PC-3 (cell line): ENCODE measurements at regions not wholly inside any gene's neighbourhood (a gene's known extent, or its start where the extent isn't known, plus 50 kb on each side); places are given as distances from the start of the nearest gene placed in this dataset.
"Not testable (repeated sequence)": the region's sequence is repeated elsewhere in the genome, so short reads cannot be mapped to it uniquely, and the experiment has no call there.

Experiments
- ATAC-seq: fragments of 200-7000 bp; cut with Tn5 transposase; 2 replicates; pipeline ENCODE4 v1.9.1; 2020; ENCODE audit warnings: mild to moderate bottlenecking, moderate library complexity
- BruUV-seq: library from RNA; stranded (reverse); fragments of 400-500 nt; replicated peaks from 2 replicates; lab custom pipeline; 2021; lab: Mats Ljungman, UMichigan
- CTCF ChIA-PET: fragments of 300-600 bp; sonication (Branson Sonifier 250); formaldehyde crosslinking; loops from one replicate; lab custom pipeline; 2022; ENCODE audit warnings: antibody characterized with exemption; lab: Charles Lee
- POLR2A ChIA-PET: fragments of 300-600 bp; sonication (Branson Sonifier 250); formaldehyde crosslinking; loops from one replicate; lab custom pipeline; 2022; ENCODE audit warnings: antibody characterized with exemption; ENCODE audit not compliant: unreplicated experiment; lab: Charles Lee
- DNase-seq: peaks from one replicate; pipeline ENCODE4 v3.0.0-alpha.2; 2015
- H2AFZ ChIP-seq: fragments of 300-600 bp; sonication (generic); 2 replicates; pipeline ENCODE4 v1.6.0; 2016; ENCODE audit warnings: antibody characterized with exemption, low read length
- H3F3A ChIP-seq: fragments of 300-600 bp; sonication (generic); one replicate; pipeline ENCODE4 v1.6.0; 2017; ENCODE audit warnings: antibody characterized with exemption, low read length, control low read depth, mild to moderate bottlenecking; ENCODE audit not compliant: unreplicated experiment
- H3K27ac ChIP-seq: fragments of 300-600 bp; sonication (generic); 2 replicates; pipeline ENCODE4 v1.5.1; 2016; ENCODE audit warnings: mild to moderate bottlenecking, low read length
- H3K27me3 ChIP-seq: fragments of 300-600 bp; sonication (generic); 2 replicates; pipeline ENCODE4 v1.6.1; 2016; ENCODE audit warnings: low read length, mixed read lengths
- H3K36me3 ChIP-seq: fragments of 300-600 bp; sonication (generic); 2 replicates; pipeline ENCODE4 v1.6.1; 2016; ENCODE audit warnings: low read depth, mixed run types, low read length, mixed read lengths
- H3K4me1 ChIP-seq: fragments of 300-600 bp; sonication (generic); 2 replicates; pipeline ENCODE4 v1.5.1; 2016; ENCODE audit warnings: low read length; ENCODE audit not compliant: insufficient read depth
- H3K4me2 ChIP-seq: fragments of 300-600 bp; sonication (generic); 2 replicates; pipeline ENCODE4 v1.6.0; 2016; ENCODE audit warnings: low read length
- H3K4me3 ChIP-seq: fragments of 300-600 bp; sonication (generic); 2 replicates; pipeline ENCODE4 v1.5.1; 2016; ENCODE audit warnings: mild to moderate bottlenecking, low read length, mixed read lengths
- H3K79me2 ChIP-seq: fragments of 300-600 bp; sonication (generic); 2 replicates; pipeline ENCODE4 v1.6.1; 2017; ENCODE audit warnings: low read length, mixed read lengths
- H3K9ac ChIP-seq: fragments of 300-600 bp; sonication (generic); 2 replicates; pipeline ENCODE4 v1.6.0; 2016; ENCODE audit warnings: mild to moderate bottlenecking, low read length
- H3K9me2 ChIP-seq: fragments of 300-600 bp; sonication (generic); replicated peaks from 2 replicates; pipeline ENCODE4 v1.6.1; 2016; ENCODE audit warnings: mixed run types, low read length, mixed read lengths
- H3K9me3 ChIP-seq: fragments of 300-600 bp; sonication (generic); 2 replicates; pipeline ENCODE4 v1.6.1; 2016; ENCODE audit warnings: low read length, mixed read lengths
- H4K20me1 ChIP-seq: fragments of 300-600 bp; sonication (generic); 2 replicates; pipeline ENCODE4 v1.6.1; 2016; ENCODE audit warnings: low read length, mixed read lengths
- CTCF ChIP-seq: fragments of 300-600 bp; sonication (generic); conservative IDR thresholded peaks from 2 replicates; pipeline ENCODE4 v1.5.1; 2017; ENCODE audit warnings: antibody characterized with exemption, low read depth, mild to moderate bottlenecking, low read length
- EZH2 ChIP-seq: fragments of 300-600 bp; sonication (generic); IDR thresholded peaks from one replicate; pipeline ENCODE4 v1.6.1; 2017; ENCODE audit warnings: antibody characterized with exemption, mild to moderate bottlenecking, low read length; ENCODE audit not compliant: unreplicated experiment
- EZH2phosphoT487 ChIP-seq: fragments of 300-600 bp; sonication (generic); IDR thresholded peaks from 2 replicates; pipeline ENCODE4 v1.6.1; 2018; ENCODE audit warnings: mild to moderate bottlenecking, antibody characterized with exemption, low read length, borderline replicate concordance
- intact Hi-C: fragments of 100-400 bp; cut with micrococcal nuclease; formaldehyde crosslinking; loops from 2 replicates; pipeline ENCODE4 v1.9.0; 2023

GRCh38 chr6:156191895-156192294 is 585.3 kb upstream of the ARID1B start:
- Histone ChIP-seq H3K27ac (no peak overlapping the region), H3K27me3 (no peaks in the 10 kb centered on the region), H3K36me3 (no peaks in the 10 kb centered on the region), H3K79me2 (no peaks in the 10 kb centered on the region), H3F3A (no peaks in the 10 kb centered on the region), H4K20me1 (no peaks in the 10 kb centered on the region), H3K9ac (no peak overlapping the region), H3K9me3 (no peaks in the 10 kb centered on the region), H3K9me2 (no peaks in the 10 kb centered on the region), H3K4me2 (no peak overlapping the region), H3K4me3 (no peak overlapping the region), H2AFZ (no peak overlapping the region), H3K4me1 (no peaks in the 10 kb centered on the region)
- ATAC-seq: no peak
- intact Hi-C loops: no loop called here
- BruUV-seq: no TSS peak
- no peak for DNase-seq
- no peak for TF ChIP-seq CTCF
- ChIA-PET POLR2A (no interaction called here), CTCF (no interaction called here)

- H3K9me2 ChIP-seq, POLR2A ChIA-PET, H3K36me3 ChIP-seq, BruUV-seq, H3K27ac ChIP-seq, CTCF ChIA-PET, H3K4me3 ChIP-seq, H3K4me1 ChIP-seq, H3K79me2 ChIP-seq, H3K9me3 ChIP-seq, H4K20me1 ChIP-seq, DNase-seq, H2AFZ ChIP-seq, ATAC-seq, H3K4me2 ChIP-seq, H3K9ac ChIP-seq, H3K27me3 ChIP-seq, H3F3A ChIP-seq, intact Hi-C loops: not testable (repeated sequence)
Measured at GRCh38 chr6:156191390-156191789, 585.8 kb upstream of the ARID1B start.

GRCh38 chr6:156190270-156190669 is 586.9 kb upstream of the ARID1B start:
- intact Hi-C loops: no loop called here
- POLR2A ChIA-PET: no interaction called here
- DNase-seq: no peak

More at GRCh38 chr6:156190270-156190669, 586.9 kb upstream of the ARID1B start:
- no peaks in the 10 kb centered on the region for H3K79me2 ChIP-seq
- no peak overlapping the region for H2AFZ ChIP-seq
- no peak for ATAC-seq
- BruUV-seq: no TSS peak
- no peaks in the 10 kb centered on the region for H3K36me3 ChIP-seq
- TF ChIP-seq CTCF: no peak
- TF ChIP-seq EZH2: no peak
- TF ChIP-seq EZH2phosphoT487: no peak
- CTCF ChIA-PET: no interaction called here
- H4K20me1 ChIP-seq: no peaks in the 10 kb centered on the region
- H3K4me2 ChIP-seq: no peak overlapping the region
- no peaks in the 10 kb centered on the region for H3K9me3 ChIP-seq
- no peak overlapping the region for H3K27ac ChIP-seq
- H3K9ac ChIP-seq: no peak overlapping the region
- H3K9me2 ChIP-seq: no peaks in the 10 kb centered on the region
- H3K4me1 ChIP-seq: no peaks in the 10 kb centered on the region
- H3F3A ChIP-seq: no peaks in the 10 kb centered on the region
- H3K4me3 ChIP-seq: no peak overlapping the region
- H3K27me3 ChIP-seq: no peaks in the 10 kb centered on the region
